Lung (tissue), 11 donors: ENCODE measurements at regions not wholly inside any gene's neighbourhood (a gene's known extent, or its start where the extent isn't known, plus 50 kb on each side); places are given as distances from the start of the nearest gene placed in this dataset.
A peak's percentile ranks its signal among the peaks of the same experiment; 100 is the strongest.

Experiments used
- ATAC-seq: fragments of 200-7000 bp; cut with Tn5 transposase; one replicate; pipeline ENCODE4 v1.9.1; 2020; ENCODE audit warnings: moderate number of reproducible peaks; ENCODE audit not compliant: insufficient read depth, low FRiP score
- DNase-seq, 3 donors: peaks; one replicate each; pipeline ENCODE4 v3.0.0-alpha.2; 2013 to 2017
- H3K27ac ChIP-seq, 2 donors: one replicate each; pipeline ENCODE4 v1.5.1; 2013; ENCODE audit warnings: mild to moderate bottlenecking in 2 of 2, moderate library complexity in 2 of 2, control low read depth in 1 of 2, inconsistent platforms in 1 of 2, low read depth in 1 of 2, low read length in 1 of 2
- H3K27me3 ChIP-seq, 3 donors: one replicate each; pipeline ENCODE4 v1.5.1; 2013; ENCODE audit warnings: low read length in 2 of 3; ENCODE audit not compliant: control insufficient read depth in 3 of 3, insufficient read depth in 3 of 3
- H3K36me3 ChIP-seq, 4 donors: one replicate each; pipeline ENCODE4 v1.5.1; 2013; ENCODE audit warnings: low read length in 4 of 4, mild to moderate bottlenecking in 1 of 4, moderate library complexity in 1 of 4; ENCODE audit not compliant: control insufficient read depth in 4 of 4, insufficient read depth in 4 of 4
- H3K4me1 ChIP-seq, 5 donors: one replicate each; pipeline ENCODE4 v1.5.1; 2013; ENCODE audit warnings: low read length in 5 of 5, mild to moderate bottlenecking in 2 of 5, moderate library complexity in 1 of 5; ENCODE audit not compliant: control insufficient read depth in 5 of 5, insufficient read depth in 5 of 5
- H3K4me3 ChIP-seq: one replicate; pipeline ENCODE4 v1.5.1; 2013; ENCODE audit warnings: mild to moderate bottlenecking, control low read depth, moderate library complexity
- H3K9ac ChIP-seq, 2 donors: one replicate each; pipeline ENCODE4 v1.5.1; 2013; ENCODE audit warnings: low read length in 2 of 2, control low read depth in 1 of 2; ENCODE audit not compliant: insufficient read depth in 1 of 2
- H3K9me3 ChIP-seq, 4 donors: one replicate each; pipeline ENCODE4 v1.5.1; 2013; ENCODE audit warnings: low read length in 3 of 4, mild to moderate bottlenecking in 1 of 4, moderate library complexity in 1 of 4; ENCODE audit not compliant: control insufficient read depth in 4 of 4, insufficient read depth in 3 of 4
- CTCF ChIP-seq: IDR thresholded peaks from 2 replicates; pipeline ENCODE4 v1.5.1; 2012; ENCODE audit warnings: mild to moderate bottlenecking; ENCODE audit errors: control extremely low read depth, extremely low read depth
- WGBS, 2 donors: extraction: QIAGEN DNeasy Blood & Tissue Kit; methylation state at CpG; one replicate each; pipeline ENCODE4 v1.1.7; 2013; 5-methylcytosine and 5-hydroxymethylcytosine counted together
- donor health status: control.
- donor health status: control.
- donor health status: Bipolar disorder and iron deficiency.
- donor health status: healthy.
- donor health status: DM: yes; HTN: yes; CAD: no.

DNA sequence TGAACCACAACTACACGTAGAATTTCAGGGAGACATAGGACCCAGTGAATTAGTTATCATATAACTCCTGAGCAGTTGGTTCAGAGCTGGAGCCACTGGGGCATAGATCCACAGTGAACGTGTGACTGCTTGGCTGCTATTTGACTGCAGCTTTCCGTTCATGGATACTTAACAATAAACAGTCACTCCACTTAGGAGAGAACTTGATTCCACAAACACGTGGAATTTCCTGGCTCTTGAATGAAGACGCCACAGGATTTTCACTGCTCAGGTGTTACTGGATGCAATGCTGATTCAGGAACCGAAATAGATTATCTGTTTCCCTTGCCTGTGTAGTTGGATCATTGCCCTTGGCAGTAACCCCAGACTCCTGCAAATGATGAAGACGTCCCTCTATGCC is 679.1 kb upstream of the ZEB2 start:
- Histone ChIP-seq H3K27ac (no peak overlapping the region), H3K4me3 (no peak overlapping the region), H3K36me3 (no peaks in the 10 kb centered on the region), H3K27me3 (no peaks in the 10 kb centered on the region), H3K4me1 (peaks cover 0 to 5% (median 0%) of the 10 kb centered on the region in 5 donors), H3K9me3 (no peaks in the 10 kb centered on the region), H3K9ac (no peak overlapping the region)
- TF ChIP-seq CTCF = no peak
- DNase-seq = peak in 2 of 3 donors; percentile 11 to 31
- 51 to 76% methylated on average over 7 of the region's 7 CpGs for WGBS, 2 donors
- ATAC-seq = no peak

- ATAC-seq (no peak), DNase-seq (no peak)
- H3K9me3 ChIP-seq = no peaks in the 10 kb centered on the region
- H3K4me3 ChIP-seq = no peak overlapping the region
- no peaks in the 10 kb centered on the region for H3K36me3 ChIP-seq
- no peak overlapping the region for H3K9ac ChIP-seq
- H3K4me1 ChIP-seq = peaks cover 0 to 6% (median 0%) of the 10 kb centered on the region in 5 donors
- no peaks in the 10 kb centered on the region for H3K27me3 ChIP-seq
- H3K27ac ChIP-seq = no peak overlapping the region
- TF ChIP-seq CTCF = no peak
- 86 to 88% methylated on average over 2 of the region's 2 CpGs for WGBS, 2 donors
Measured at GRCh38 chr2:145198555-145198954, 678.6 kb upstream of the ZEB2 start.

DNA sequence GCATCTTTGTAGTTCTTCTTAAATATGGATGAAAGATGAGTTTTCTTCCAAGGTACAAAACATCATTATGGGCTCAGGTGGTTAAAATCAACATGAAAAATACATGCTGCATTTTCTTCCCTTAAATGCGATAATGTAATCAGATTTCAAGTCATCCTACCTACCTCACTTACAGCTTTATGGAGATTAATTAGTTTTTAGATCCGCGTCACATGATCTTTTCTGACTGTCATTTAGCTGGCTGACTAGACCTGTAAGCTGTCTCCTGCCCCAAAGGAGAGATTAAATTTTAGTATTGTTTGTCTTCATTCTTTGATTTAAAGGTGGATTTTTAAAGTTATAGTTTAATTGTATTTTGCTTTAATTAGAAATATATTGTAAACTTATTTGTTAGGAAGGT is 678.0 kb upstream of the ZEB2 start:
- no peaks in the 10 kb centered on the region for H3K9me3 ChIP-seq
- no peak for TF ChIP-seq CTCF
- H3K27me3 ChIP-seq = no peaks in the 10 kb centered on the region
- no peaks in the 10 kb centered on the region for H3K36me3 ChIP-seq
- no peak overlapping the region for H3K4me3 ChIP-seq
- H3K4me1 ChIP-seq = peaks cover 0 to 6% (median 0%) of the 10 kb centered on the region in 5 donors
- WGBS, 2 donors = 98% methylated on average over 3 of the region's 3 CpGs
- ATAC-seq (no peak), DNase-seq (no peak)
- no peak overlapping the region for H3K9ac ChIP-seq
- no peak overlapping the region for H3K27ac ChIP-seq

DNA sequence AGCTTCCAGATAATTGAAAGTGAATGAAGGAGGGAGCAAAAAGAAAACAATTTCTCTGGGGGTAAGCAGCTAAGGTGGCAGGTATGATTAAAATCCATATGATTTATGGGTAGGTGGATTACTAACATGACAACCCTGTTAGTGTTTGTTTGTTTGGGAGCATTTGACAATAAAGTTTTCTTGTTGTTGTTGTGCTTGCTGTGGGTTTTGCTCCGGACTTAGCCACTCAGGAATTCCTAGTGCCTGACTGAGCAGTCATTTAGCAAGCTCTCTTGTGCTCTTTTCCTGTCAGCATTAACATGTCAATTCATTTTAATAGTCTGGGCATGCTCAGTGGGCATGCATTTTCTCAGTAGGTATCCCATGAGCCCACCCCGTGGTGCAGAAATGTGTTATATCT is 674.8 kb upstream of the ZEB2 start:
- 59 to 87% methylated on average over 2 of the region's 2 CpGs for WGBS, 2 donors
- Histone ChIP-seq H3K9ac (no peak overlapping the region), H3K27ac (no peak overlapping the region), H3K4me1 (peaks cover 0 to 6% (median 0%) of the 10 kb centered on the region in 5 donors), H3K4me3 (no peak overlapping the region), H3K27me3 (no peaks in the 10 kb centered on the region), H3K36me3 (no peaks in the 10 kb centered on the region), H3K9me3 (no peaks in the 10 kb centered on the region)
- DNase-seq (no peak), ATAC-seq (no peak)
- TF ChIP-seq CTCF = no peak
